ENCODE measurements at regions not wholly inside any gene's neighbourhood (a gene's known extent, or its start where the extent isn't known, plus 50 kb on each side); places are given as distances from the start of the nearest gene placed in this dataset.
"Not testable (repeated sequence)": the region's sequence is repeated elsewhere in the genome, so short reads cannot be mapped to it uniquely, and the experiment has no call there.

DNA sequence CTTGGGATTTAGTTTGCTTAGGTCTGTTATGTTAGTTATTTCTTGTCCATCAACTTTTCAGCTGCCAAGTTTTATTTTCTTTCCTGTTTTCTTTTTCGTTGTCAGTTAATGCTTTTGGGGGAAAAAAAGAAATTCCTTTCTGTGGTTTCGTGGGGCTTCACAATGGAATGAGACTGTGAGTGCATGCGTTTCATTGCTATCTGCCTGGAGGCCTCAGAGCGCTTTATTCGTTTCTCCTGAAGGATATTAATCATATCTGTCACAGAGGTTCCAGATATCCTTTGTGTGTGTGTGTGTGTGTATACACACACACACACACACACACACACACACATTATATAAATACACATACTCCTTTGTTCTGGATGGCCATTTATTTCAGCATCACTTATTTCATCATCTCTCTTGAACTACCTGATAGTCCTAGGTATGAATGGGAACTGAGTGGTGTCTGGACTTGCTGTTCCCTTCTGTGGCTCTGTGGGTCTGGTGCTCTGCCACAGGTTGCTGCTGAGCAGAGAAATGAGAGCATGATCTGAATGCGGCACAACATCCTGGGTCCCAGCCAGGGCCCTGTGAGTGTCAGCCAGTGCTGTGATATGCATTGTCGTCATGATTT lies 66.9 kb upstream of the ADORA2B start:
- H3K9me3 Mint-ChIP-seq; H3K27ac Mint-ChIP-seq; DNase-seq (ENCODE audit: low spot score); H3K36me3 Mint-ChIP-seq; H3K4me1 Mint-ChIP-seq (ENCODE audit: low read depth in 2 of 2); ATAC-seq; H3K4me3 Mint-ChIP-seq: not testable (repeated sequence)
- peaks cover 4 to 14% of the 10 kb centered on the region in 2 donors for H3K27me3 Mint-ChIP-seq

DNA sequence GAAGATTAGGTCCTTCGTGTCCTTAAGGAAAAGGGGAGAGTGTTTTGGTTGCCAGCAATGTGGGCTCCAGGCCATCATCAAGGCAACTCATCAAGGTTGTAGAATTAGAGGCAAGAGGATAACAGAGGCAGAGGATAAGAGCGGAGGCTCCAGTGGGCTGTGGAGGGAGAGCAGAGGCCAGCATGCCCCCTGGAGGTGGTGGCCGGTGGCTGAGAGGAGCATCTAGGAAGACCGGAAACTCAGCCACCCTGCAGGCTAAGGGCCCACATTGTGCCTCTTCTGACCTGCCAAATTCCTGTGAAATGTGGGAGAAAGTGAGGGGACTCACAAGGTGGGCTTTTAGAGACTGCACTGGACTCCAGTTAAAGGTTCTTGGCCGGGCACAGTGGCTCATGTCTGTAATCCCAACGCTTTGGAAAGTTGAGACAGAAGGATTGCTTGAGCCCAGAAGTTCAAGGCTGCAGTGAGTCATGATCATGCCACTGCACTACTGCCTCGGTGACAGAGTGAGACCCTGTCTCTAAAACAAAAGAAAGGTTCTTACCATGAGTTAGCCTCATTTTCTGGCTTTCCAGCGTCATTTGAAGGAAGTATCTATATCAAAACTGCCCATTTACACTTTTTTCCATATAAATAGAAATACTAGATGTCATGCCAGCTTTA lies 62.7 kb upstream of the ADORA2B start:
- Mint-ChIP-seq H3K4me3 (no peak overlapping the region), H3K4me1 (ENCODE audit: low read depth in 2 of 2) (peaks cover 11 to 17% of the 10 kb centered on the region in 2 donors), H3K9me3 (no peaks in the 10 kb centered on the region), H3K36me3 (no peaks in the 10 kb centered on the region), H3K27me3 (no peaks in the 10 kb centered on the region), H3K27ac (no peak overlapping the region)
- no peak for DNase-seq (ENCODE audit: low spot score)
- ATAC-seq = no peak

DNA sequence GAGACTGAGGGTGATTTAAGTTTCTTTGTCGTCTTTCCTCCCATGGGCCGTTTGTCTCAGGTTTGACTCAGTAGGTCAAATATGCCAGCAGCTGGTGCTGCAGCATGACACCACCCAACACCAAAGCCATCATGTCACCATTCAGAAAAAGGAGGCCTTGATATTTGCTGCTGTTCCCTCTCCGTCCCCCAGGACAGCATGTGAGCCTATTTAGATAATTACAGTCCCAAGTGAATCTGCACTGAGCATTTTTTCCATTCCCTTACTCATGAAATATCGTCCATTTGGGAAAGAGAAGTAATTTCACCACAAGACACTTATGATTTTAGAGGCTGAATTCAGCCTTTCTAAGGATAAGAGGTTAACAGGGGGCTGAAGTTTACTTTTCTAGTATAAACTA lies 62.2 kb upstream of the ADORA2B start:
- H3K9me3 Mint-ChIP-seq = no peaks in the 10 kb centered on the region
- no peak overlapping the region for H3K4me3 Mint-ChIP-seq
- ATAC-seq = no peak
- H3K36me3 Mint-ChIP-seq = no peaks in the 10 kb centered on the region
- DNase-seq (ENCODE audit: low spot score) = no peak
- H3K27ac Mint-ChIP-seq = no peak overlapping the region
- H3K27me3 Mint-ChIP-seq = no peaks in the 10 kb centered on the region
- H3K4me1 Mint-ChIP-seq (ENCODE audit: low read depth in 2 of 2) = peaks cover 14 to 19% of the 10 kb centered on the region in 2 donors

DNA sequence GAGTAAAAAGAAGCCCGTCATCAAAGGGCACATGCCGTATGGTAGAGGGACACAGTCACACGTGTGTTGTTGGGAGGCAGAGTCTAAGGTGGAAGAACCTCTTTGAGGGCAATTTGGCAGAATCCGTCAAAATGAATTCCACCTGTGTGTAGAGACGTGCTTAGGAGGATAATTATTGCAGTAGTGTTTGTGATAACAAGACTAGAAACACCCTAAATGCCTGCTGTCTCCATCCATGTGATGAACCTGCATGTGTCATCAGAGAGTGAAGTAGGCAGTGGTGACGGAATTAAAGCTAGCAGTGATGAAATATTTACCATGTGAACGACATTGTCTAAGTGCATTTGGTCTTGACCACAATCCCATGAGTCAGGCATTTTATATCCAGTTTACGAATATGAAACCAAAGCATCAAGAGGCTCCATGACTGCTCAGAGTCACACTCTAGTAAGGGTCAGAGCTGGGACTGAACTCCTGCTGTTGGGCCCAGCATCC lies 61.3 kb upstream of the ADORA2B start:
- H3K4me1 Mint-ChIP-seq (ENCODE audit: low read depth in 2 of 2) = peaks cover 14 to 19% of the 10 kb centered on the region in 2 donors
- no peaks in the 10 kb centered on the region for H3K9me3 Mint-ChIP-seq
- no peak overlapping the region for H3K27ac Mint-ChIP-seq
- H3K36me3 Mint-ChIP-seq = no peaks in the 10 kb centered on the region
- ATAC-seq (peak; percentile 67 to 78), DNase-seq (ENCODE audit: low spot score) (no peak)
- H3K4me3 Mint-ChIP-seq = no peak overlapping the region
- no peaks in the 10 kb centered on the region for H3K27me3 Mint-ChIP-seq

DNA sequence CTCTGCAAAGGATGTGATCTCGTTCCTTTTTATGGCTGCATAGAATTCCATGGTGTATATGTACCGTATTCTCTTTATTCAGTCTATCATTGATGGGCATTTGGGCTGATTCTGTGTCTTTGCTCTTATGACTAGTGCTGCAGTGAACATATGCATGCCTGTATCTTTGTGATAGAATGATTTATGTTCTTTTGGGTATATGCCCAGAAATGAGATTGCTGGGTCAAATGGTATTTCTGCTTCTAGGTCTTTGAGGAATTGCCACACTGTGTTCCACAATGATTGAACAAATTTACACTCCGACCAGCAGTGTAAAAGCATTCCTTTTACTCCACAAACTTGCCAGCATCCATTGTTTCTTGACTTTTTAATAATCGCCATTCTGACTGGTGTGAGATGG lies 60.2 kb upstream of the ADORA2B start:
- DNase-seq (ENCODE audit: low spot score) (no peak), ATAC-seq (no peak)
- Mint-ChIP-seq H3K27me3 (no peaks in the 10 kb centered on the region), H3K4me1 (ENCODE audit: low read depth in 2 of 2) (peaks cover 14 to 19% of the 10 kb centered on the region in 2 donors), H3K27ac (peak overlapping the region in 1 of 2 donors; percentile 8), H3K4me3 (no peak overlapping the region), H3K9me3 (no peaks in the 10 kb centered on the region), H3K36me3 (no peaks in the 10 kb centered on the region)

DNA sequence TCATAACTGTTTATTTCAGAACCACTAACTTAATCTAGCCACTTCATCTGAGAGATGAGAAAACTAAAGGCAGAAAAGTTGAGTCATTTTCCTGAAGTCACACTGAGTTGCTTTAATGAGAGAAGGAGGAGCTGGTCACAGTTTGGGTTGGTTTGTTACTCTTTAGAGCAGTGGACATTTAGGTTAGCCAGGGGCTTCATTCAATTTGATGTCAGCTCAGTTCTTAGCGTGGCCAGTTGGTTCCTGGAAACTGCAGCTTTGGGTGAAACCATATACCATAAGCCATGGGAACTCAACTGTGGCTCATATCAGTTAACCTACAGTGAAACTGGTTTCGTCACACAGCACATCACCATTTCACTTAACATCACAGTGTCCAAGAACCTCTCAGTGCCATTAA lies 59.2 kb upstream of the ADORA2B start:
- Mint-ChIP-seq H3K27me3 (no peaks in the 10 kb centered on the region), H3K4me3 (no peak overlapping the region), H3K27ac (peak overlapping the region; percentile 8 to 10), H3K4me1 (ENCODE audit: low read depth in 2 of 2) (peaks cover 14 to 19% of the 10 kb centered on the region in 2 donors), H3K9me3 (no peaks in the 10 kb centered on the region), H3K36me3 (no peaks in the 10 kb centered on the region)
- ATAC-seq (peak in 1 of 2 donors; percentile 62), DNase-seq (ENCODE audit: low spot score) (no peak)

DNA sequence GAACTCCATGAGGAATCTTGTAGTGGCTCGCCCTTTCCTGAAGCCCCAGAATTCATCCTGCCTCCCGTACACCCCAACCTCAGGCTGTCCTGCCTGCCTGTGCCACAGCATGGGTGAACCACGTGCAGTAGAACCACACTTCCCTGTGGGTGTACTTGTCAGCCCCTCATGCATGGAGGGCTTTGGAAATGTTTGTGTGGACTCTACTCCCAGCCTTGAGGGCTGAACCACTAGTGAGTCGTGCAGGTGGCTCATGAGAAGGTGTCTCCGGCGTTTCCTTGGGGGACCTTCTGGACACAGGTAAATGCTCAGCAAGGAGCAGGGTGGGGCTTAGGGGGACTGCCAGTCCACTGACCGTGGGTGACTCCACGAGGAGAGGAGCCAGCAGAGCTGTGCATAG lies 58.7 kb upstream of the ADORA2B start:
- Mint-ChIP-seq H3K27me3 (no peaks in the 10 kb centered on the region), H3K9me3 (no peaks in the 10 kb centered on the region), H3K36me3 (no peaks in the 10 kb centered on the region), H3K4me3 (peak overlapping the region; percentile 48), H3K4me1 (ENCODE audit: low read depth in 2 of 2) (peaks cover 14 to 19% of the 10 kb centered on the region in 2 donors), H3K27ac (peak overlapping the region in 1 of 2 donors; percentile 10)
- ATAC-seq (no peak), DNase-seq (ENCODE audit: low spot score) (no peak)

DNA sequence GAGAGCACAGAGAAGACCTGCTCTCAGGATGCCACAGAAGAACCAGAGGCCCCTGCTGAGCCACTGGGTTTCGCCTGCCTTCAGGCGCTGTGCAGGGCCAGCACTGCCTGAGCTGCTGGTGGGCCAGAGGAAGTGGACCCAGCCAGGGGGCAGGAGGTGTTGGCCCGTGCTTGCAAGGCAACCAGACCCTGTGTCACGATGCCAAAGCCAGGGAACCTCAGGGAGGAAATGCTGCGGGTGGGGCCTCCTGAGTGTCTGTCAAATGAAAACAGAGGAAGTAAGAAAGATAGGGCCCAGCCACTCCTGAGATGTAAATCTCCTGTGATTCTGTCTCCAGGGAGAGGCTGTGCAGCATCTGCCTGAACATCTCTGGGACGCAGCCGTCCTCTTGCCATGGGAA lies 58.1 kb upstream of the ADORA2B start:
- DNase-seq (ENCODE audit: low spot score) = no peak
- ATAC-seq = peak; percentile 32 to 39
- Mint-ChIP-seq H3K27ac (peak overlapping the region; percentile 6 to 10), H3K4me3 (peak overlapping the region; percentile 48), H3K27me3 (no peaks in the 10 kb centered on the region), H3K4me1 (ENCODE audit: low read depth in 2 of 2) (peaks cover 14 to 19% of the 10 kb centered on the region in 2 donors), H3K36me3 (no peaks in the 10 kb centered on the region), H3K9me3 (no peaks in the 10 kb centered on the region)

DNA sequence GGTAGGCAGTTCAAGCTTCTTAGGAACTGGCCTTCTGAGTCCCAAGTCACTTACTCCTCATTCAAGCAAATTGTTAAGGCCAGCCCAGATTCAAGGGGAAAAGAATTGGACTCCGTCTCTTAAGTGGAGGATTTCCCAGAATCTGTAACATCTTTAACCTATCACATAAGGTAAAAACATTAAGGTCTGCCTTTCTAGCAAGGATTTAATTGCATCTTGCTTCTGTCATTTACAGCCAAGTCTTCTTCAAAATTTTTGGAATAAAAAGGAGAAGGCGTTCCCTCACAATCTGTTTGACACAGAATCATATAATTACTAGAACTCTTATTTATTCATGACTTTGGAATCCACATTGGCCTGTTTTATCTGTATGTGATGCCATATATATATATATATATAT lies 56.5 kb upstream of the ADORA2B start:
- H3K36me3 Mint-ChIP-seq = no peaks in the 10 kb centered on the region
- H3K4me1 Mint-ChIP-seq (ENCODE audit: low read depth in 2 of 2) = peaks cover 14 to 19% of the 10 kb centered on the region in 2 donors
- H3K27me3 Mint-ChIP-seq = no peaks in the 10 kb centered on the region
- H3K4me3 Mint-ChIP-seq = no peak overlapping the region
- ATAC-seq (no peak), DNase-seq (ENCODE audit: low spot score) (no peak)
- no peaks in the 10 kb centered on the region for H3K9me3 Mint-ChIP-seq
- H3K27ac Mint-ChIP-seq = no peak overlapping the region

DNA sequence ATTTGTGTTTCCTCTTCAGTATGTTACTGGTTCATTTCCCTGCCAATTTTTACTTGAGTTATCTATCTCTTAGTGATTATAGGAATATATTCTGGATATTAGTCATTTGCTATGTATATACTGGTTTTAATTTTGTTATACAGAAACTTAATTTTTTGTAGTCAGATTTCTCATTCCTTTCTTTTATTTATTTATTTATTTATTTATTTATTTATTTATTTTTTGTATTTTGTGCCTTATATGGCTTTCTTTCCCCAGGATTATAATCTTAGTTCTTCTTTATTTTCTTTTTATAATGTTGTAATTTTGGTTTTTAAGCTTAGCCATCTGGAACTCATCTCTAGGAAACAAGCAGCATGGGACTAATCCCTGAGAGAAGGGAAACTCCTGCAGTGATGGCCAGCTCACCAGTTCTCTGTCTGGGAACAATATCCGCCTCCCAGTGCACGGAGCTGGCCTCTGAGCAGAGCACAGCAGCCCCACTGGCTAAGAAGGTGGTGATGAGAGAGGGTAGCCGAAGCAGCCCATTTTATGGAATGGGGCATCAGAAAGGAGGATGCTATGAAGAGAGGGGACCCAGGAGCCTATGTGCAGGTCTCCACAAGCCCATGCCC lies 54.5 kb upstream of the ADORA2B start:
- H3K4me1 Mint-ChIP-seq (ENCODE audit: low read depth in 2 of 2) = peaks cover 16 to 19% of the 10 kb centered on the region in 2 donors
- DNase-seq (ENCODE audit: low spot score) = no peak
- no peak overlapping the region for H3K4me3 Mint-ChIP-seq
- ATAC-seq = no peak
- no peaks in the 10 kb centered on the region for H3K9me3 Mint-ChIP-seq
- no peaks in the 10 kb centered on the region for H3K27me3 Mint-ChIP-seq
- H3K36me3 Mint-ChIP-seq = no peaks in the 10 kb centered on the region
- H3K27ac Mint-ChIP-seq = no peak overlapping the region

DNA sequence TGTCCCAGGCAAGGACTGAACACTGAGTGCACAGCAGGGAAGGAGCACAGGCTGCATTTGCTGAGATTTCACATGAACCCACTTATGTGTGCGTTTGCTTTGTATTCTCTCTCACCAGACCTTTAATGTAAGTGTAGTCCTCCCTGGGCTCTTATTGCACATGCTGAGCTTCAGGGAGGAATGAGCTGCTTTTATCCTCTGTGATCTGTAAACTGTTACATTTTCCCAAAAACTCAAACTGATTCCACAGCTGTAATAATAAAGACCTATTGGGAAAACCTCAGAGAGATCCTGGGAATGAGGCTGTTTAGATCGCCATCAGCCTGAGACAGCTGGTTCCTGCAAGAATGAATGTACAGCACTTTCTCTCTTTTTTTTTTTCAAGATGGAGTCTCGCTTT lies 53.6 kb upstream of the ADORA2B start:
- no peak for DNase-seq (ENCODE audit: low spot score)
- no peak overlapping the region for H3K27ac Mint-ChIP-seq
- no peaks in the 10 kb centered on the region for H3K9me3 Mint-ChIP-seq
- peaks cover 16 to 17% of the 10 kb centered on the region in 2 donors for H3K4me1 Mint-ChIP-seq (ENCODE audit: low read depth in 2 of 2)
- no peaks in the 10 kb centered on the region for H3K27me3 Mint-ChIP-seq
- no peak for ATAC-seq
- H3K4me3 Mint-ChIP-seq = no peak overlapping the region
- H3K36me3 Mint-ChIP-seq = no peaks in the 10 kb centered on the region

DNA sequence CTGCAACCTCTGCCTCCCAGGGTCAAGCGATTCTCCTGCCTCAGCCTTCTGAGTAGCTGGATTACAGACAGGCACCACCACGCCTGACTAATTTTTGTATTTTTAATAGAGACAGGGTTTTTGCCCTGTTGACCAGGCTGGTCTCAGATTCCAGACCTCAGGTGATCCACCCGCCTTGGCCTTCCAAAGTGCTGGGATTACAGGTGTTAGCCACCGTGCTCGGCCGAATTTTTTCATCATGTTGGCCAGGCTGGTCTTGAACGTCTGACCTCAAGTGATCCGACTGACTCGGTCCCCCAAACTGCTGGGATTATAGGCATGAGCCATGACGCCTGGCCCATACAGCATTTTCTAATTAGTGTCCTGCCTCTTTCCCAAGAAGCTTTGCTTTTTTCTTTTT lies 52.7 kb upstream of the ADORA2B start:
- H3K27ac Mint-ChIP-seq = no peak overlapping the region
- DNase-seq (ENCODE audit: low spot score) = no peak
- no peaks in the 10 kb centered on the region for H3K27me3 Mint-ChIP-seq
- H3K9me3 Mint-ChIP-seq = no peaks in the 10 kb centered on the region
- H3K4me1 Mint-ChIP-seq (ENCODE audit: low read depth in 2 of 2) = peaks cover 14% of the 10 kb centered on the region in 2 donors
- no peak for ATAC-seq
- no peak overlapping the region for H3K4me3 Mint-ChIP-seq
- no peaks in the 10 kb centered on the region for H3K36me3 Mint-ChIP-seq

DNA sequence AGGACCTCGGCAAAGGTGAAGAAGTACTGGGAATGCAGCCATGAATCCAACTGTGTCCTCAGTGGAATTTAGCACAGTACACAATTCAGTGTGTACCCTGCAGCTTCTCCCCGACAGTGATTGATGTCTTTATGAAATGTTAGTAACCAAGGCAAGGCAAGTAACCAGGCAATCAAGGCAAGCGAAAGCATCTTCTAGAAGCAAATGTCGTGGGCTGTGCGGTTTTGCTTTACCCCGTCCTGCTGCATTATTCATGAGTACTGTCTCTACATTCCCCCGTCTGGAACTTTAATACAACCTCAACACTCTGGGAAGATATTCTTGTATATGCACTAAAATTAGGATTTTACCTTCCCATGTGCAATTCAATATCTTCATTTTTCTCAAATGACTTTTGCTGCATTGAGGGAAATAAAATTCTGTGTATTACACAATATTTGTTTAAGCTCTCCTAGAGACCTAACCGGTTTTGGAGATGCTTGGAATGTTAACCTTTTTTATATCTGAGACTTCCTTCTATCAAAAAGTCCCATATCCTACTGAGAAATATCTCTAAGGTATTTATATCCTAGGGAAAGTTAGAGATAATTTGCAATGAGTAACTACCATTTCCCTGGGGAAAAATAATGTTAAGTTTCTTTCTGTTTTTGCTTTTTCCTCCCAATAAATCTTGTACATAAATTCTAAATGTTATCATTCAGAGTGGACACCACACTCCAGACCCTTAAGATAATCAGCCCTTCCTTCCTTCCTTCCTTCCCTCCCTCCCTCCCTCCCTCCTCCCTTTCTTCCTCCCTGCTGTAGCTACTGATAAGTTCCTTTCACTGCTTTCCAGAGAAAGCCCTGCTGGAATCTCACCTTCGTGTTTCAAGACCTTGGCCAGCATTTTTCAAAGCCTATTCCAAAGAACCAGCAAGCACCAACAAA lies 51.9 kb upstream of the ADORA2B start:
- Mint-ChIP-seq H3K9me3 (no peaks in the 10 kb centered on the region), H3K4me3 (no peak overlapping the region), H3K27ac (no peak overlapping the region), H3K4me1 (ENCODE audit: low read depth in 2 of 2) (peaks cover 18 to 20% of the 10 kb centered on the region in 2 donors), H3K27me3 (no peaks in the 10 kb centered on the region), H3K36me3 (no peaks in the 10 kb centered on the region)
- no peak for ATAC-seq
- no peak for DNase-seq (ENCODE audit: low spot score)
